ENCODE measurements at regions not wholly inside any gene's neighbourhood (a gene's known extent, or its start where the extent isn't known, plus 50 kb on each side); places are given as distances from the start of the nearest gene placed in this dataset.

DNA sequence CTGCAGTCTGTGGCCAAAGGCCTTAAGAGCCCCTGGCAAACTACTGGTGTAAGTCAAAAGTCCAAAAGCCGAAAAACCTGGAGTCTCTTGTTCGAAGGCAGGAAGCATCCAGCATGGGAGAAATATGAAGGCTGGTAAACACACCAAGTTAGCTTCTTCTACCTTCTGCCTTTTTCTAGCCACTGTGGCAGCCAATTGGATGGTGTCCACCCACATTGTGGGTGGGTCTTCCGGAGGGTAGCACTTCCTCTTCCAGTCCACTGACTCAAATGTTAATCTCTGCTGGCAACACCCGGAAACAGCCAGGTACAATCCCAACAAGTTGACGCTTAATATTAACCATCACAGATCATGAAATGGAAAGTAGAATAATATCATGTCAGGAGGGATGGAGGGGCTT is 827.6 kb downstream of the SORCS1 start:
- in situ Hi-C loops (cut with HindIII; ENCODE audit: low pct_unique_long_range_greater_than_20kb, low sequenced_read_pairs), result no loop called here
- DNase-seq (ENCODE audit: low read depth, low spot score), result no peak

GRCh38 chr10:106327747-106328146 is 836.8 kb downstream of the SORCS1 start:
- in situ Hi-C loops (cut with HindIII; ENCODE audit: low pct_unique_long_range_greater_than_20kb, low sequenced_read_pairs), result no loop called here
- no peak for DNase-seq (ENCODE audit: low read depth, low spot score)

DNA sequence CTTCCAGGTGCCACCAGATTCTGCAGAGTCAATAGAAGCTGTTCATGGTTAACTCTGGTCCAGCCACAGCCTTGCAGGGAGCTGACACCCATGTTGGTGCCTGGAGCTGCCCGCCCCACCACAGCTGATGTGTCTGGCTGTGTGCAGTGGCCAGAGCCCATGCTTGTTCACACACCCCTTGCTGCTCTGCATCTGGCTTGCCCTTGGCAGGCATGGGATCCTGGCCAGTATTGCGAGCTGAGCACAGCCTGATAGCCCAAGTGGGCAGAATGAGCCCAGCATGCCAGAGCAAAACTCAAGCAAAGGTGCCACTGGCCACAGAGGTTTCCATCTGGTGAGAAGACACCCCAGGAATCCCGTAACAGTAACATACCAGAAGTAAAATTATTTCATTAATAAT is 843.6 kb downstream of the SORCS1 start:
- in situ Hi-C loops (cut with HindIII; ENCODE audit: low pct_unique_long_range_greater_than_20kb, low sequenced_read_pairs), result no loop called here
- no peak for DNase-seq (ENCODE audit: low read depth, low spot score)

DNA sequence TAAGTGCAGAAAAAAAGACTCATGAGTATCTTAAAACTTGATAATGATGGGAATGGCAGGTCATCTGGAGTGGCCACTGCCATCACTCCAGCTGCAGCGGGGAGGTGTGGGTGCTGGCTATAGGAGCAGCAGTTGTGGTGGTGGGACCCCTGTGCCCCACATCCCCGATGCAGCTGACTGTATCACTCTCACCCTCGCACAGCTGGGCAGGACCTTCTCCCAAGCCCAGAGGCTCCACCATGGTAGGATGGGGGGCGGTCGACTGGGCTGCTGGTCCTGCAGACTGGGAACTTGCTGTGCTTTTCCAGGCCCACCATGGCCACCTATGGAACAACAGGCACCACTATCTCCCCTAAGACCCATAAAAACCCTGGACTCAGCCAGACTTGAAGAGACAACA is 844.4 kb downstream of the SORCS1 start:
- DNase-seq (ENCODE audit: low read depth, low spot score), result no peak
- in situ Hi-C loops (cut with HindIII; ENCODE audit: low pct_unique_long_range_greater_than_20kb, low sequenced_read_pairs), result no loop called here

DNA sequence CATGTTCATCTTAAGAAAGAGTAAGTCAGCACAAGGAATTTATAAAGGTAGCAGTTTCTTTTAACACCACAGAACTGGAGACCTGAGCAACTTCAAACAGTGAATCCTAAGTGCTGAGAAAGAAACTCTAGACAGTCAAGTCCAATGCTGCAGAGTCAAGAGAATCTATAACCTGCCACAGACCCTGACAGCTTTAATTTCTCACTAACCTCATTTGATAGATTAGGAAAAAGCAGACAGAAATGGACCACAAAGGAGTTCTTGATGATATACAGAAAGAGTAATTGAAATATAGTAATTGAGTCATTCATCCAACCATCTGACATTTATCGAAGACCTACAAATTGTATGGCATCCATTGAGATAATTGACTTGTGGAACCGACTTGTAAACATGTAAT is 847.0 kb downstream of the SORCS1 start:
- DNase-seq (ENCODE audit: low read depth, low spot score), result no peak
- in situ Hi-C loops (cut with HindIII; ENCODE audit: low pct_unique_long_range_greater_than_20kb, low sequenced_read_pairs), result no loop called here

DNA sequence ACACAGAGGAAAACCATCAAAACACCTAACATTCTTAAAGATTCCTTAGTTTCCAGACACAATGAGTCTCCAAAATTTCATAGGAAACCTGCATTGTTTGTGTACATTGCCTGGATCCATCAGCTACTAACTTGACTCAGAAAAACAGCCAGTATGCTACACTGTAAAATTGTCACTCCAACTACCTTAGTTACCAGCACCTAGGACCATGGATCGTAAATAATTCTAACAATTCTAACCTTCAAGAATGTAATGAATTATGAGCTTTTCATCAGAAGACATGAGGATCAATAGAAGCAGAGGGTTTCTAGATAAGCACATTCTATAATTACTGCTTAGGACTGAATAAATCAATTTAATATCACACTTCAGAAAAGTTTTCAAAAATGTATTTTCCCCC is 851.5 kb downstream of the SORCS1 start:
- DNase-seq (ENCODE audit: low read depth, low spot score), result no peak
- in situ Hi-C loops (cut with HindIII; ENCODE audit: low pct_unique_long_range_greater_than_20kb, low sequenced_read_pairs), result no loop called here

GRCh38 chr10:106312087-106312486 is 852.4 kb downstream of the SORCS1 start:
- DNase-seq (ENCODE audit: low read depth, low spot score), result no peak
- in situ Hi-C loops (cut with HindIII; ENCODE audit: low pct_unique_long_range_greater_than_20kb, low sequenced_read_pairs), result no loop called here

DNA sequence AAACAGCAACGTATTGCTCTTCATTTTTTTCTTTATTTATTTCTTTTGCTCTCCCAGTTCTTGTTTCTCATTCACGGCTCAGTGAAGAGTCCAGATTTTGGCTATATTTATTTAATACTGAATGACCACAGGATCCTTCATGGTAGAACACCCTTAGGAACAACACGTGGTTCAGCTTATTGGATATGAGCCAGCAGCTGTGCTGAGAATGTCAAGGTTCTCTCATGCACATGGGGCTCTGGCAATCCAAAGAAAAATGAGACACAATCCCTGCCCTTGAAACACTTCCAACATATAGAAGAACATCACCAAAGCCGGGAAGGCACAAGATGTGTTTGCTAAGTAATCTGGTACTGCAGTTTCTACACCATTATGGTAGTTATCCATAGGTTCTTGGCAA is 852.9 kb downstream of the SORCS1 start:
- no peak for DNase-seq (ENCODE audit: low read depth, low spot score)
- in situ Hi-C loops (cut with HindIII; ENCODE audit: low pct_unique_long_range_greater_than_20kb, low sequenced_read_pairs), result no loop called here

DNA sequence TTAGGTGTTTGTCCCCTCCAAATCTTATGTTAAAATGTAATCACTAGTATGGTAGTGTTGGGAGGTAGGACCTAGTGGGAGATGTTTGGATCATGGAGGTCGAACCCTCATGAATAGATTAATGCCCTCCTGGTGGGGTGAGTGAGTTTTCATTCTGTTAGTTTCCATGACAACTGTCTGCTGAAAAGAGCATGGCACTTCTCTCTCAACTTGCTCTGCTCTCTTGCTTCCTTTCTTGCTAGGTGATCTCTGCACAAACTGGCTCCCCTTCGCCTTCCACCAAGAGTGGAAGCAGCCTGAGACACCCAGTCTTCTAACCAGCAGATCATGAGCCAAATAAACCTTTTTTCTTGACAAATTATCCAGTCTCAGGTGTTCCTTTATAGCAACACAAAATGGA is 853.9 kb downstream of the SORCS1 start:
- in situ Hi-C loops (cut with HindIII; ENCODE audit: low pct_unique_long_range_greater_than_20kb, low sequenced_read_pairs), result no loop called here

DNA sequence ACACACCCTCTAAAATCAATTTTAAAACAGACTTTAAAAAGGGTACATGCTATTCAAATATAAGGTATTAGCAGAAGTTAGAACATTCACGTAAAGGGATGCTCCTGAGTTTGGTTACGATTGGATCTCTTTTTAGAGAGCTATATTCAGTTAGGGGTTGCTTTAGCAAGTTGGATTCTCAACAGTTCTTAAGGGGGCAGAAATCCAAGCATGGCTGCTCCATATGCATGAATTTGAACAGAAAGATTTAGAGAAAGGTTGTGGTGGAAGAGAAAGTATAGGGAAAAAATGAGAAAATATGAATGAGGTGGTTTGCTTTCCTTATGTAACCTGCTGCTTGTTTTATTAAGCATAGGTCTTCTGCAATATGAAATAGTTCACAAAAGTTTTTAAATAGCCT is 855.1 kb downstream of the SORCS1 start:
- in situ Hi-C loops (cut with HindIII; ENCODE audit: low pct_unique_long_range_greater_than_20kb, low sequenced_read_pairs), result no loop called here

More for the DNA sequence above, 853.9 kb downstream of the SORCS1 start:
- no peak for DNase-seq (ENCODE audit: low read depth, low spot score)

DNA sequence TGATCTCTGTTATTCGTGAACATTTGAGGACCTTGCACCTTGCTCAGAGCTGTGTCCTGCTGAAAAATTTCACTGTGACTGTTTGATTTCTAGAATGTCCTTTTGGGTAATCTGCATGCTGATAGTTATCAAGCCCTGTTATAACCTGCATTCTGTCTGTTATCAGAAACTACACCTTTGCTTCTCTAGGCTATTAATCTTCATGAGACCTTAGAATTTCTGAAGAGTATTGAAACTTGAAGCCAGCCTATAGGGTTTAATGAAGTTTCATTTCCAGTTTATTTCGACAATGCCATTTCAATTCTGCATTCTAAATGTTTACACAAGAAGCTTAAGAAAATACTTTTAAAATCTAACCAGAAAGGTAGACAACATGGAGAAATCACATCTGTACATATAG is 856.2 kb downstream of the SORCS1 start:
- DNase-seq (ENCODE audit: low read depth, low spot score), result no peak
- in situ Hi-C loops (cut with HindIII; ENCODE audit: low pct_unique_long_range_greater_than_20kb, low sequenced_read_pairs), result no loop called here

More for the DNA sequence above, 855.1 kb downstream of the SORCS1 start:
- DNase-seq (ENCODE audit: low read depth, low spot score), result no peak

GRCh38 chr10:106304056-106304455 is 860.5 kb downstream of the SORCS1 start:
- no peak for DNase-seq (ENCODE audit: low read depth, low spot score)
- in situ Hi-C loops (cut with HindIII; ENCODE audit: low pct_unique_long_range_greater_than_20kb, low sequenced_read_pairs), result no loop called here

DNA sequence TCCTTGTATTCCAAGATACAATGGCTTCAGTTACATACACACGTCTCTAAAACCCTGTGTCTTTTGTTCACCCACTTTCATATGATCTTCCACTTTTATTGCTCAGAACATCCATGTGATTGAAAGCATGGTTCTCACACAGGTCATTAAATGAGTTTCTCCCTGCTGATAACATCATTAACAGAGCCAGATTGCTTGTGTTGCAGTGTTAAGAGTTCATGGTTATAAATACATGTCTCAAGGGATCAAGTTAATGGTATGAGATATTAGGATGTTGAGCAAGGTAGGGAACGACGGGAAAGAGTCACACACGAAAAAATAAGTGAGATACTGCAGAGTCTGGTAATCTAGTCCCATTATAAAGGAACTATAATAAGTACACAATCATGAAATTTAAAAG is 861.5 kb downstream of the SORCS1 start:
- no peak for DNase-seq (ENCODE audit: low read depth, low spot score)
- in situ Hi-C loops (cut with HindIII; ENCODE audit: low pct_unique_long_range_greater_than_20kb, low sequenced_read_pairs), result no loop called here

DNA sequence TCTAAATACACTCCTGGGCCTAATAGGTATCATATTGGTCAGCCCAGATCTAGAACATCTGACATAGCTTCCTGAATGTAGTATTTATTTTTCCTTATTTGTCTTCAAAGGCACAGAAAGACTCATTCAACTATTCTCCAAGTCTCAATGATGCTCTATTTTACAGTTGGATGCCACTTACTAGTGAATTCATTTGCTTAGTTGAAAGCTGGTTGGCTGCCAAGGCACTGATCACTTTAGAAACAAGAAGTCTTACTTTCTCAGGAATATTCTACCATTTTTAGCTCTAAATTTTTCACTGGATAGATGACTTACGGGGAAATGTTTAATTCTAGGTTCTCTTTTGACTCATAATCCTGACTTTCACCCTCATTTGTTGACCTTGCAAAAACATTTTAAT is 863.4 kb downstream of the SORCS1 start:
- in situ Hi-C loops (cut with HindIII; ENCODE audit: low pct_unique_long_range_greater_than_20kb, low sequenced_read_pairs), result no loop called here
- DNase-seq (ENCODE audit: low read depth, low spot score), result no peak

- no peak for DNase-seq (ENCODE audit: low read depth, low spot score)
- in situ Hi-C loops (cut with HindIII; ENCODE audit: low pct_unique_long_range_greater_than_20kb, low sequenced_read_pairs), result no loop called here
Measured at GRCh38 chr10:106296750-106297392, 867.6 kb downstream of the SORCS1 start.

DNA sequence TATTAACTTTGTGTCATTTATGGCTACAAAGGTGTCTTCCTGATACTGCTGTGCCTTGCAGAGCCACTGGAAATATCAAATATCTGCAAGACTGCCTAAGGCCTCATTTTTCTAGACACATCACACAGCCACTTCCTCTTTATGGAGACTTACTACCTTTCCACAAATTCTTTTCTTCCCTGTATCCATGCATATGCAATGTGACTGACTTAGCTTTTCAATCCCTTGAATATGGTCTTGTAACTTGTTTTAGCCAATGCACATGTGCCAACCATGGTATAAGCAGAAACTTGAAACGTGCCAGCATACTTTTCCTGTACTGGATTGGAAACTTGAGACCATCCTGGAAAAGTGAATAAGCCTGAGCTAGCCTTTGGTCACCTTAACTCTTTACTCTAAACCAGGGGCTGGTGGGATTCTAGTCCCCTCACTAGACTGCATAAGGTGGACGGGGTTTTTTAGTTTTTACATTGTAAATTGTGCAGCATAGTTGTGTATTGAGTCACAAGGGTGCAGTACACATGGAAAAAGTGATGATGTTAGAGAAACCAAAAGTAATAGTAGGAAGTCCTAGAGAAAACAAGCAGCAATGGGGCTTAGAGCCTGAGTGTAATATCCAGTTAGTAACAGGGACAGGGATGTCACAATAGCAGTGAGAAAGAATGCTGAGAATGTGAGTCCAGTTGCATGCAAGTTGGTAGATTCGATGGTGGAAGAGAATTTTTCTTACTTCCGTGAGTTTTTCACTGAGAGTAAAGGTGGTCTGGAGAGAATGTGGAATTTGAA is 879.5 kb downstream of the SORCS1 start:
- no peak for DNase-seq (ENCODE audit: low read depth, low spot score)
- in situ Hi-C loops (cut with HindIII; ENCODE audit: low pct_unique_long_range_greater_than_20kb, low sequenced_read_pairs), result no loop called here

GRCh38 chr10:106280896-106281460 is 883.5 kb downstream of the SORCS1 start:
- in situ Hi-C loops (cut with HindIII; ENCODE audit: low pct_unique_long_range_greater_than_20kb, low sequenced_read_pairs), result no loop called here
- DNase-seq (ENCODE audit: low read depth, low spot score), result no peak

- in situ Hi-C loops (cut with HindIII; ENCODE audit: low pct_unique_long_range_greater_than_20kb, low sequenced_read_pairs), result no loop called here
- DNase-seq (ENCODE audit: low read depth, low spot score), result peak; percentile 26
Measured at GRCh38 chr10:106278383-106278782, 886.1 kb downstream of the SORCS1 start.

DNA sequence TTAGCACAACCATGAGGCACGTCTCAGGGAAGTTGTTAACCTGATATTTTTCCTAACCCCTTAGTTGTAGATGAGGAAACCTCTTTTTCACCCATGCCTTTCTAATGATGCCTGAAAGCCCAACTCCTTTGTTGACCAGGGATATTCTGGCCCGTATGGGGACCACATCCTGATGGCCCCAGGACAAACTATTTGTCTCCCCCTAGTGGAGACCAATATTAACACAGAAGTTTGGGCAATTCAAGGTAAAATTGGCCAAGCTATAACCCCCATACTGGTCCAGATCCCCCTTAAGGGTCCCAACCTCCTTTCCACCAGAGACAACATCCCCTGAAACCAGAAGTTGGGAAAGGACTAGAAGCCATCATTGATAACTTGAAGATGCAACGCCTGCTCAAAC is 893.3 kb downstream of the SORCS1 start:
- in situ Hi-C loops (cut with HindIII; ENCODE audit: low pct_unique_long_range_greater_than_20kb, low sequenced_read_pairs), result no loop called here
- DNase-seq (ENCODE audit: low read depth, low spot score), result no peak
